Liver (tissue), 3 donors: ENCODE measurements at regions not wholly inside any gene's neighbourhood (a gene's known extent, or its start where the extent isn't known, plus 50 kb on each side); places are given as distances from the start of the nearest gene placed in this dataset.

Source experiments
- ATF3 ChIP-seq: IDR thresholded peaks from 2 replicates; pipeline ENCODE4 v1.6.1; 2016; ENCODE audit warnings: antibody characterized with exemption
- EGR1 ChIP-seq, 2 donors: IDR thresholded peaks; 2 replicates each; pipeline ENCODE4 v1.6.1; 2016 to 2018; ENCODE audit warnings: antibody characterized with exemption in 2 of 2, low read depth in 2 of 2
- GABPA ChIP-seq, 2 donors: IDR thresholded peaks in 1 of 2; conservative IDR thresholded peaks in 1 of 2; 2 replicates each; pipeline ENCODE4 v1.6.1; 2016; ENCODE audit warnings: antibody characterized with exemption in 2 of 2, mild to moderate bottlenecking in 1 of 2, moderate library complexity in 1 of 2
- HNF4A ChIP-seq, 2 donors: conservative IDR thresholded peaks; 2 replicates each; pipeline ENCODE4 v1.6.1; 2016; ENCODE audit warnings: antibody characterized with exemption in 2 of 2, mild to moderate bottlenecking in 2 of 2
- JUND ChIP-seq, 2 donors: IDR thresholded peaks; 2 replicates each; pipeline ENCODE4 v1.6.1; 2016; ENCODE audit warnings: antibody characterized with exemption in 2 of 2
- RAD21 ChIP-seq, 2 donors: IDR thresholded peaks; 2 replicates each; pipeline ENCODE4 v1.6.1; 2016; ENCODE audit warnings: antibody characterized with exemption in 2 of 2, mild to moderate bottlenecking in 2 of 2
- SP1 ChIP-seq: IDR thresholded peaks from 2 replicates; pipeline ENCODE4 v1.6.1; 2018; ENCODE audit warnings: antibody characterized with exemption, mild to moderate bottlenecking
- YY1 ChIP-seq: IDR thresholded peaks from 2 replicates; pipeline ENCODE4 v1.6.1; 2016; ENCODE audit warnings: antibody characterized with exemption, mild to moderate bottlenecking
- ZBTB33 ChIP-seq: IDR thresholded peaks from 2 replicates; pipeline ENCODE4 v1.6.1; 2016; ENCODE audit warnings: antibody characterized with exemption
- TF ChIP-seq, protein P1 (sequence below): IDR thresholded peaks from 2 replicates; pipeline ENCODE4 v1.6.1; 2016; ENCODE audit warnings: antibody characterized with exemption
- TF ChIP-seq, protein P2 (sequence below): fragments of 150-350 bp; IDR thresholded peaks from 2 replicates; pipeline ENCODE4 v1.5.1; 2017; ENCODE audit warnings: improper control_type of control experiment, low read depth, low read length; ENCODE audit not compliant: missing input control
- TF ChIP-seq, protein P3 (sequence below): IDR thresholded peaks from 2 replicates; pipeline ENCODE4 v1.6.1; 2016; ENCODE audit warnings: antibody characterized with exemption, mild to moderate bottlenecking
- donor health status: healthy.
- donor health status: healthy.

GRCh38 chr2:236916181-236916580, 169.5 kb upstream of the COPS8 start:
- TF ChIP-seq, protein P1, sequence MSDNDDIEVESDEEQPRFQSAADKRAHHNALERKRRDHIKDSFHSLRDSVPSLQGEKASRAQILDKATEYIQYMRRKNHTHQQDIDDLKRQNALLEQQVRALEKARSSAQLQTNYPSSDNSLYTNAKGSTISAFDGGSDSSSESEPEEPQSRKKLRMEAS, result no peak
- TF ChIP-seq GABPA (IDR thresholded peaks at IDR 0.05 in 1 of 2, conservative IDR thresholded peaks at IDR 0.05 in 1 of 2) (no peak), ATF3 (no peak), RAD21 (IDR thresholded peaks at IDR 0.05) (no peak), JUND (IDR thresholded peaks at IDR 0.05) (no peak), ZBTB33 (no peak), EGR1 (IDR thresholded peaks at IDR 0.05; ENCODE audit: low read depth in 2 of 2) (no peak), HNF4A (conservative IDR thresholded peaks at IDR 0.05) (no peak), SP1 (no peak), YY1 (no peak)
- TF ChIP-seq, protein P2, sequence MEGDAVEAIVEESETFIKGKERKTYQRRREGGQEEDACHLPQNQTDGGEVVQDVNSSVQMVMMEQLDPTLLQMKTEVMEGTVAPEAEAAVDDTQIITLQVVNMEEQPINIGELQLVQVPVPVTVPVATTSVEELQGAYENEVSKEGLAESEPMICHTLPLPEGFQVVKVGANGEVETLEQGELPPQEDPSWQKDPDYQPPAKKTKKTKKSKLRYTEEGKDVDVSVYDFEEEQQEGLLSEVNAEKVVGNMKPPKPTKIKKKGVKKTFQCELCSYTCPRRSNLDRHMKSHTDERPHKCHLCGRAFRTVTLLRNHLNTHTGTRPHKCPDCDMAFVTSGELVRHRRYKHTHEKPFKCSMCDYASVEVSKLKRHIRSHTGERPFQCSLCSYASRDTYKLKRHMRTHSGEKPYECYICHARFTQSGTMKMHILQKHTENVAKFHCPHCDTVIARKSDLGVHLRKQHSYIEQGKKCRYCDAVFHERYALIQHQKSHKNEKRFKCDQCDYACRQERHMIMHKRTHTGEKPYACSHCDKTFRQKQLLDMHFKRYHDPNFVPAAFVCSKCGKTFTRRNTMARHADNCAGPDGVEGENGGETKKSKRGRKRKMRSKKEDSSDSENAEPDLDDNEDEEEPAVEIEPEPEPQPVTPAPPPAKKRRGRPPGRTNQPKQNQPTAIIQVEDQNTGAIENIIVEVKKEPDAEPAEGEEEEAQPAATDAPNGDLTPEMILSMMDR, result no peak
- TF ChIP-seq, protein P3, sequence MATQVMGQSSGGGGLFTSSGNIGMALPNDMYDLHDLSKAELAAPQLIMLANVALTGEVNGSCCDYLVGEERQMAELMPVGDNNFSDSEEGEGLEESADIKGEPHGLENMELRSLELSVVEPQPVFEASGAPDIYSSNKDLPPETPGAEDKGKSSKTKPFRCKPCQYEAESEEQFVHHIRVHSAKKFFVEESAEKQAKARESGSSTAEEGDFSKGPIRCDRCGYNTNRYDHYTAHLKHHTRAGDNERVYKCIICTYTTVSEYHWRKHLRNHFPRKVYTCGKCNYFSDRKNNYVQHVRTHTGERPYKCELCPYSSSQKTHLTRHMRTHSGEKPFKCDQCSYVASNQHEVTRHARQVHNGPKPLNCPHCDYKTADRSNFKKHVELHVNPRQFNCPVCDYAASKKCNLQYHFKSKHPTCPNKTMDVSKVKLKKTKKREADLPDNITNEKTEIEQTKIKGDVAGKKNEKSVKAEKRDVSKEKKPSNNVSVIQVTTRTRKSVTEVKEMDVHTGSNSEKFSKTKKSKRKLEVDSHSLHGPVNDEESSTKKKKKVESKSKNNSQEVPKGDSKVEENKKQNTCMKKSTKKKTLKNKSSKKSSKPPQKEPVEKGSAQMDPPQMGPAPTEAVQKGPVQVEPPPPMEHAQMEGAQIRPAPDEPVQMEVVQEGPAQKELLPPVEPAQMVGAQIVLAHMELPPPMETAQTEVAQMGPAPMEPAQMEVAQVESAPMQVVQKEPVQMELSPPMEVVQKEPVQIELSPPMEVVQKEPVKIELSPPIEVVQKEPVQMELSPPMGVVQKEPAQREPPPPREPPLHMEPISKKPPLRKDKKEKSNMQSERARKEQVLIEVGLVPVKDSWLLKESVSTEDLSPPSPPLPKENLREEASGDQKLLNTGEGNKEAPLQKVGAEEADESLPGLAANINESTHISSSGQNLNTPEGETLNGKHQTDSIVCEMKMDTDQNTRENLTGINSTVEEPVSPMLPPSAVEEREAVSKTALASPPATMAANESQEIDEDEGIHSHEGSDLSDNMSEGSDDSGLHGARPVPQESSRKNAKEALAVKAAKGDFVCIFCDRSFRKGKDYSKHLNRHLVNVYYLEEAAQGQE, result no peak
